NCI-H748 (cell line): ENCODE measurements at regions not wholly inside any gene's neighbourhood (a gene's known extent, or its start where the extent isn't known, plus 50 kb on each side); places are given as distances from the start of the nearest gene placed in this dataset.
A peak's percentile ranks its signal among the peaks of the same experiment; 100 is the strongest.
"Not testable (repeated sequence)": the region's sequence is repeated elsewhere in the genome, so short reads cannot be mapped to it uniquely, and the experiment has no call there.

Experiments used
- DNase-seq: peaks from one replicate; lab custom pipeline; 2025; ENCODE audit not compliant: unreplicated experiment; lab: John Stamatoyannopoulos, UW

- DNase-seq: peak; percentile 84
Measured at GRCh38 chr5:89315286-89316100, 432.5 kb upstream of the MEF2C start.

GRCh38 chr5:89313804-89314588 lies 431.0 kb upstream of the MEF2C start:
- peak; percentile 26 for DNase-seq

- peak; percentile 77 for DNase-seq
Measured at GRCh38 chr5:89313044-89313443, 430.1 kb upstream of the MEF2C start.

GRCh38 chr5:89309268-89309667 lies 426.3 kb upstream of the MEF2C start:
- no peak for DNase-seq

- DNase-seq: no peak
Measured at GRCh38 chr5:89308606-89309040, 425.6 kb upstream of the MEF2C start.

- no peak for DNase-seq
Measured at GRCh38 chr5:89307972-89308371, 425.0 kb upstream of the MEF2C start.

- DNase-seq: not testable (repeated sequence)
Measured at GRCh38 chr5:89307141-89307540, 424.2 kb upstream of the MEF2C start.

- peak; percentile 47 for DNase-seq
Measured at GRCh38 chr5:89303033-89303480, 420.1 kb upstream of the MEF2C start.

- no peak for DNase-seq
Measured at GRCh38 chr5:89302102-89302891, 419.3 kb upstream of the MEF2C start.

- DNase-seq: no peak
Measured at GRCh38 chr5:89301321-89302025, 418.5 kb upstream of the MEF2C start.

- no peak for DNase-seq
Measured at GRCh38 chr5:89300426-89300970, 417.5 kb upstream of the MEF2C start.

GRCh38 chr5:89299998-89300397 lies 417.0 kb upstream of the MEF2C start:
- DNase-seq: no peak

GRCh38 chr5:89297066-89297465 lies 414.1 kb upstream of the MEF2C start:
- DNase-seq: no peak

- DNase-seq: no peak
Measured at GRCh38 chr5:89293810-89294209, 410.8 kb upstream of the MEF2C start.

- DNase-seq: no peak
Measured at GRCh38 chr5:89292487-89292886, 409.5 kb upstream of the MEF2C start.

GRCh38 chr5:89289604-89290003 lies 406.6 kb upstream of the MEF2C start:
- no peak for DNase-seq

GRCh38 chr5:89287964-89288363 lies 405.0 kb upstream of the MEF2C start:
- no peak for DNase-seq

GRCh38 chr5:89286320-89286719 lies 403.3 kb upstream of the MEF2C start:
- DNase-seq: no peak

- no peak for DNase-seq
Measured at GRCh38 chr5:89283728-89284493, 400.9 kb upstream of the MEF2C start.
